K562 (cell line): ENCODE measurements at regions not wholly inside any gene's neighbourhood (a gene's known extent, or its start where the extent isn't known, plus 50 kb on each side); places are given as distances from the start of the nearest gene placed in this dataset.

Experiments
- ATAC-seq: fragments of 200-7000 bp; cut with Tn5 transposase; 3 replicates; pipeline ENCODE4 v1.9.1; 2020; ENCODE audit warnings: moderate library complexity
- BruUV-seq: library from RNA; stranded (reverse); fragments of 400-500 nt; replicated peaks from 2 replicates; lab custom pipeline; 2021; lab: Mats Ljungman, UMichigan
- CTCF ChIA-PET: fragments of 300-600 bp; formaldehyde crosslinking; extraction: SDS; loops from one replicate; lab custom pipeline; 2021; ENCODE audit warnings: low intra/inter-chr PET ratio; lab: Yijun Ruan, JAX
- POLR2A ChIA-PET: fragments of 300-600, 350-650 bp; sonication (Branson Sonifier 250); formaldehyde crosslinking; extraction: SDS; loops from one replicate; lab custom pipeline; 2021; ENCODE audit warnings: antibody characterized with exemption, inconsistent platforms; lab: Yijun Ruan, JAX
- DNase-seq, 4 experiments: peaks; one replicate each; pipeline versions ENCODE4 v3.0.0 to v3.0.0-alpha.2; 2011 to 2018; ENCODE audit warnings: low spot score in 3 of 4, mixed read lengths in 3 of 4; ENCODE audit errors: extremely low read depth in 1 of 4
- FAIRE-seq: peaks from 2 replicates; lab custom pipeline; 2011; peaks lifted over from hg19 to GRCh38; lab: Jason Lieb, UNC
- H2AFZ ChIP-seq: 2 replicates; pipeline ENCODE4 v1.6.0; 2011; ENCODE audit warnings: low read depth, low read length, control low read depth, inconsistent platforms
- H3K27ac ChIP-seq: fragments of 200-600 bp; 3 replicates; pipeline ENCODE4 v1.8.0; 2011; ENCODE audit warnings: low read depth, mild to moderate bottlenecking, control low read depth, inconsistent platforms, low read length, moderate library complexity, mixed read lengths; ENCODE audit errors: extremely low read depth
- H3K27me3 ChIP-seq, 2 experiments: fragments of 300-600 bp in 1 of 2; 2 replicates in 1 of 2; 3 replicates in 1 of 2; pipeline versions ENCODE4 v1.6.0 to v1.8.0; 2011; ENCODE audit warnings: inconsistent platforms in 2 of 2, low read length in 2 of 2, mild to moderate bottlenecking in 1 of 2, mixed read lengths in 1 of 2, moderate library complexity in 1 of 2; ENCODE audit not compliant: control insufficient read depth in 2 of 2, insufficient read depth in 2 of 2
- H3K36me3 ChIP-seq: fragments of 300-600 bp; 3 replicates; pipeline ENCODE4 v1.8.0; 2011; ENCODE audit warnings: mild to moderate bottlenecking, low read length, inconsistent platforms; ENCODE audit not compliant: control insufficient read depth, insufficient read depth
- H3K4me1 ChIP-seq, 2 experiments: fragments of 200-600 bp in 1 of 2; replicated peaks in 1 of 2; 2 replicates in 1 of 2; 3 replicates in 1 of 2; pipeline versions ENCODE4 v1.5.1 to v1.8.0; 2011; ENCODE audit warnings: inconsistent platforms in 2 of 2, low read length in 2 of 2, mild to moderate bottlenecking in 1 of 2, mixed read lengths in 1 of 2, moderate library complexity in 1 of 2; ENCODE audit not compliant: control insufficient read depth in 2 of 2, insufficient read depth in 2 of 2
- H3K4me2 ChIP-seq: 2 replicates; pipeline ENCODE4 v1.6.1; 2011; ENCODE audit warnings: low read length, control low read depth, inconsistent platforms, mixed read lengths; ENCODE audit not compliant: insufficient read depth
- H3K4me3 ChIP-seq: fragments of 200-600 bp; sonication (generic), shearing (Covaris generic); 2 replicates; pipeline ENCODE4 v1.5.1; 2016; ENCODE audit warnings: control low read depth, inconsistent platforms
- H3K79me2 ChIP-seq: fragments of 200-600 bp; 3 replicates; pipeline ENCODE4 v1.8.0; 2011; ENCODE audit warnings: low read length, inconsistent platforms; ENCODE audit not compliant: control insufficient read depth, insufficient read depth
- H3K9ac ChIP-seq, 2 experiments: 2 replicates each; pipeline versions ENCODE4 v1.6.0 to v1.6.1; 2011; ENCODE audit warnings: low read depth in 2 of 2, low read length in 2 of 2, control low read depth in 1 of 2, inconsistent platforms in 1 of 2, mild to moderate bottlenecking in 1 of 2, mixed read lengths in 1 of 2; ENCODE audit not compliant: insufficient read depth in 1 of 2
- H3K9me1 ChIP-seq: one replicate; pipeline ENCODE4 v1.6.0; 2011; ENCODE audit warnings: inconsistent platforms, mild to moderate bottlenecking, low read length, moderate library complexity; ENCODE audit not compliant: control insufficient read depth, insufficient read depth
- H3K9me3 ChIP-seq: replicated peaks from 2 replicates; pipeline ENCODE4 v1.5.1; 2011; ENCODE audit warnings: low read depth, low read length, inconsistent platforms; ENCODE audit not compliant: control insufficient read depth, insufficient read depth
- H4K20me1 ChIP-seq: replicated peaks from 2 replicates; pipeline ENCODE4 v1.6.1; 2011; ENCODE audit warnings: low read length, inconsistent platforms, mixed read lengths; ENCODE audit not compliant: control insufficient read depth, insufficient read depth
- CAMTA2 ChIP-seq: fragments of 250-450 bp; sonication (Bioruptor Pico); conservative IDR thresholded peaks from 2 replicates; pipeline ENCODE4 v1.5.1; 2022
- SRSF3 ChIP-seq: fragments of 200-400 bp; formaldehyde crosslinking; IDR thresholded peaks from 2 replicates; pipeline ENCODE4 v1.6.1; 2016; ENCODE audit warnings: mild to moderate bottlenecking, low read length, moderate library complexity; ENCODE audit not compliant: insufficient read depth
- THAP12 ChIP-seq: fragments of 250-450 bp; sonication (Bioruptor Pico); IDR thresholded peaks from 2 replicates; pipeline ENCODE4 v1.9.0; 2021; ENCODE audit warnings: mild to moderate bottlenecking, inconsistent platforms
- WHSC1 ChIP-seq: IDR thresholded peaks from one replicate; pipeline ENCODE4 v1.6.1; 2012; ENCODE audit warnings: low read length, control low read depth, inconsistent platforms
- ZKSCAN1 ChIP-seq: fragments of 150-350 bp; IDR thresholded peaks from 2 replicates; pipeline ENCODE4 v1.6.1; 2016; ENCODE audit warnings: low read depth, low read length
- ZNF146 ChIP-seq: IDR thresholded peaks from one replicate; pipeline ENCODE4 v1.6.1; 2018; ENCODE audit warnings: missing compliant biosample characterization; ENCODE audit not compliant: unreplicated experiment
- ZNF232 ChIP-seq: sonication (generic); formaldehyde crosslinking; IDR thresholded peaks from 2 replicates; pipeline ENCODE4 v1.8.0; 2022; ENCODE audit warnings: mild to moderate bottlenecking, missing genetic modification reagents
- ZNF280B ChIP-seq: fragments of 250-450 bp; sonication (Bioruptor Pico); IDR thresholded peaks from 2 replicates; pipeline ENCODE4 v1.5.1; 2021; ENCODE audit warnings: mild to moderate bottlenecking
- ZNF668 ChIP-seq: fragments of 250-450 bp; sonication (Bioruptor Pico); IDR thresholded peaks from 2 replicates; pipeline ENCODE4 v1.8.0; 2022; ENCODE audit warnings: mild to moderate bottlenecking, inconsistent platforms
- WGBS: fragments of 100-300 bp; shearing (Covaris generic); methylation state at CpG from one replicate; pipeline ENCODE4 v1.1.6; 2016; ENCODE audit warnings: low coverage, mixed read lengths; ENCODE audit not compliant: insufficient coverage; ENCODE audit errors: missing lambda C conversion rate; 5-methylcytosine and 5-hydroxymethylcytosine counted together
- in situ Hi-C: fragments of 300-500 bp; cut with MboI; formaldehyde crosslinking; loops from 4 replicates; pipeline ENCODE4 v1.15.0; 2018; ENCODE audit warnings: inconsistent platforms, mixed read lengths
- intact Hi-C: fragments of 100-400 bp; cut with micrococcal nuclease; formaldehyde crosslinking; loops from 2 replicates; pipeline ENCODE4 v1.14.2; 2022
- TF ChIP-seq, protein P1 (sequence below): fragments of 450-650 bp; IDR thresholded peaks from 2 replicates; pipeline ENCODE4 v1.6.1; 2016; ENCODE audit warnings: low read depth, mild to moderate bottlenecking, moderate library complexity
- TF ChIP-seq, protein P2 (sequence below): fragments of 250-450 bp; sonication (Bioruptor Pico); IDR thresholded peaks from 2 replicates; pipeline ENCODE4 v1.8.0; 2022; ENCODE audit warnings: inconsistent platforms, mild to moderate bottlenecking, moderate library complexity, borderline replicate concordance

DNA sequence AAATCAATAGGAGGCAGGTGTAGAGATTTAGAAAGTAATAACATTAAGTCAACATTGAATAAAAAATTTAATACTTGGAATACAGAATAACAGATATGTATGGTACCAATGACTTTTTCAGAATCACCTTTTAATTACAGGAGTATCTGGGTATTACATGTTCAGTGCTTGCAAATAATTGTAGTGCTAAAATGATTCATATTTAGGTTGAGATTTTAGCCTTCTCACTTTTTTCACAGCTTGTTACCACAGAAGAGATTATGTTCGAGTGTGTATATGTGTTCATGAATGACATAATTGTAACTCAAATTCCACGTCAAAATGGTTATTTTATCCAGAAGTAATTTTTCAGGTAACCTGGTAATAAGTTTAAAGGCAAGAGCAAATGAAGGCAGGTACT lies 187.9 kb upstream of the TBL1XR1 start:
- H3K4me3 ChIP-seq: no peak overlapping the region
- H3K4me2 ChIP-seq: no peak overlapping the region
- DNase-seq: no peak
- 11% methylated on average over 2 of the region's 2 CpGs for WGBS
- no peaks in the 10 kb centered on the region for H3K9me1 ChIP-seq
- H3K27ac ChIP-seq: no peak overlapping the region
- no peak for ATAC-seq
- no peaks in the 10 kb centered on the region for H3K79me2 ChIP-seq
- CTCF ChIA-PET: no interaction called here
- H3K36me3 ChIP-seq: no peaks in the 10 kb centered on the region
- intact Hi-C loops: no loop called here
- no peak overlapping the region for H3K9ac ChIP-seq
- FAIRE-seq: no peak
- in situ Hi-C loops: no loop called here
- H3K4me1 ChIP-seq: no peaks in the 10 kb centered on the region
- H4K20me1 ChIP-seq: no peaks in the 10 kb centered on the region
- POLR2A ChIA-PET: no interaction called here
- H2AFZ ChIP-seq: no peak overlapping the region
- H3K9me3 ChIP-seq: peaks cover 2% of the 10 kb centered on the region; the same call in 1 of the 2 replicates
- no TSS peak for BruUV-seq
- no peaks in the 10 kb centered on the region for H3K27me3 ChIP-seq
- TF ChIP-seq ZKSCAN1 (no peak), ZNF232 (no peak), CAMTA2 (no peak), ZNF280B (CRISPR knock-in tag) (no peak), THAP12 (no peak), SRSF3 (no peak), WHSC1 (no peak), ZNF668 (CRISPR knock-in tag) (no peak), ZNF146 (CRISPR knock-in tag) (no peak)
- TF ChIP-seq, protein P1, sequence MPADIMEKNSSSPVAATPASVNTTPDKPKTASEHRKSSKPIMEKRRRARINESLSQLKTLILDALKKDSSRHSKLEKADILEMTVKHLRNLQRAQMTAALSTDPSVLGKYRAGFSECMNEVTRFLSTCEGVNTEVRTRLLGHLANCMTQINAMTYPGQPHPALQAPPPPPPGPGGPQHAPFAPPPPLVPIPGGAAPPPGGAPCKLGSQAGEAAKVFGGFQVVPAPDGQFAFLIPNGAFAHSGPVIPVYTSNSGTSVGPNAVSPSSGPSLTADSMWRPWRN: no peak
- TF ChIP-seq, protein P2, sequence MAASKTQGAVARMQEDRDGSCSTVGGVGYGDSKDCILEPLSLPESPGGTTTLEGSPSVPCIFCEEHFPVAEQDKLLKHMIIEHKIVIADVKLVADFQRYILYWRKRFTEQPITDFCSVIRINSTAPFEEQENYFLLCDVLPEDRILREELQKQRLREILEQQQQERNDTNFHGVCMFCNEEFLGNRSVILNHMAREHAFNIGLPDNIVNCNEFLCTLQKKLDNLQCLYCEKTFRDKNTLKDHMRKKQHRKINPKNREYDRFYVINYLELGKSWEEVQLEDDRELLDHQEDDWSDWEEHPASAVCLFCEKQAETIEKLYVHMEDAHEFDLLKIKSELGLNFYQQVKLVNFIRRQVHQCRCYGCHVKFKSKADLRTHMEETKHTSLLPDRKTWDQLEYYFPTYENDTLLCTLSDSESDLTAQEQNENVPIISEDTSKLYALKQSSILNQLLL: no peak
